ENCODE measurements at regions not wholly inside any gene's neighbourhood (a gene's known extent, or its start where the extent isn't known, plus 50 kb on each side); places are given as distances from the start of the nearest gene placed in this dataset.

GRCh38 chr20:60632391-60633262 lies 619.4 kb upstream of the CDH4 start:
- no peaks in the 10 kb centered on the region for H3K36me3 ChIP-seq
- H3K9me3 ChIP-seq, result no peaks in the 10 kb centered on the region

GRCh38 chr20:60634491-60635172 lies 617.4 kb upstream of the CDH4 start:
- H3K9me3 ChIP-seq, result no peaks in the 10 kb centered on the region
- H3K27ac ChIP-seq, result no peak overlapping the region
- H3K4me3 ChIP-seq (ENCODE audit: low read depth in 1 of 2, low read length in 1 of 2), result no peak overlapping the region
- no peaks in the 10 kb centered on the region for H3K36me3 ChIP-seq
- H3K4me1 ChIP-seq (ENCODE audit: control insufficient read depth in 1 of 2, insufficient read depth in 1 of 2, low read depth in 1 of 2, low read length in 1 of 2), result peaks cover 0 to 6% of the 10 kb centered on the region in 2 experiments
- TF ChIP-seq CTCF (IDR thresholded peaks at IDR 0.05), result no peak
- no peaks in the 10 kb centered on the region for H3K27me3 ChIP-seq

More at GRCh38 chr20:60632391-60633262, 619.4 kb upstream of the CDH4 start:
- Histone ChIP-seq H3K4me3 (ENCODE audit: low read depth in 1 of 2, low read length in 1 of 2) (no peak overlapping the region), H3K4me1 (ENCODE audit: control insufficient read depth in 1 of 2, insufficient read depth in 1 of 2, low read depth in 1 of 2, low read length in 1 of 2) (peaks cover 0 to 6% of the 10 kb centered on the region in 2 experiments), H3K27me3 (no peaks in the 10 kb centered on the region), H3K27ac (no peak overlapping the region)
- TF ChIP-seq CTCF (IDR thresholded peaks at IDR 0.05), result no peak

GRCh38 chr20:60636417-60636816 lies 615.6 kb upstream of the CDH4 start:
- Histone ChIP-seq H3K27me3 (no peaks in the 10 kb centered on the region), H3K4me3 (ENCODE audit: low read depth in 1 of 2, low read length in 1 of 2) (no peak overlapping the region), H3K4me1 (ENCODE audit: control insufficient read depth in 1 of 2, insufficient read depth in 1 of 2, low read depth in 1 of 2, low read length in 1 of 2) (peaks cover 0 to 6% of the 10 kb centered on the region in 2 experiments), H3K36me3 (no peaks in the 10 kb centered on the region), H3K27ac (no peak overlapping the region), H3K9me3 (no peaks in the 10 kb centered on the region)
- no peak for TF ChIP-seq CTCF (IDR thresholded peaks at IDR 0.05)

- no peaks in the 10 kb centered on the region for H3K27me3 ChIP-seq
- TF ChIP-seq CTCF (IDR thresholded peaks at IDR 0.05), result no peak
- H3K4me3 ChIP-seq (ENCODE audit: low read depth in 1 of 2, low read length in 1 of 2), result no peak overlapping the region
- H3K4me1 ChIP-seq (ENCODE audit: control insufficient read depth in 1 of 2, insufficient read depth in 1 of 2, low read depth in 1 of 2, low read length in 1 of 2), result peaks cover 0 to 6% of the 10 kb centered on the region in 2 experiments
- no peak overlapping the region for H3K27ac ChIP-seq
- H3K9me3 ChIP-seq, result no peaks in the 10 kb centered on the region
- H3K36me3 ChIP-seq, result no peaks in the 10 kb centered on the region
Observed at GRCh38 chr20:60637801-60638200, 614.3 kb upstream of the CDH4 start.

- H3K36me3 ChIP-seq, result no peaks in the 10 kb centered on the region
- no peaks in the 10 kb centered on the region for H3K9me3 ChIP-seq
- no peak overlapping the region for H3K27ac ChIP-seq
- no peaks in the 10 kb centered on the region for H3K27me3 ChIP-seq
- no peaks in the 10 kb centered on the region for H3K4me1 ChIP-seq (ENCODE audit: control insufficient read depth in 1 of 2, insufficient read depth in 1 of 2, low read depth in 1 of 2, low read length in 1 of 2)
- no peak for TF ChIP-seq CTCF (IDR thresholded peaks at IDR 0.05)
- no peak overlapping the region for H3K4me3 ChIP-seq (ENCODE audit: low read depth in 1 of 2, low read length in 1 of 2)
Observed at GRCh38 chr20:60638430-60639098, 613.5 kb upstream of the CDH4 start.
